Adrenal gland (tissue), 9 donors: ENCODE measurements at regions not wholly inside any gene's neighbourhood (a gene's known extent, or its start where the extent isn't known, plus 50 kb on each side); places are given as distances from the start of the nearest gene placed in this dataset.

ENCODE experiments used
- DNase-seq, 7 donors: peaks; one replicate each; pipeline ENCODE4 v3.0.0-alpha.2; 2019 to 2020
- H3K27ac ChIP-seq, 5 donors: fragments of 200-600 bp; sonication (generic) in 4 of 5; 1 replicate in 3 of 5; 2 replicates in 2 of 5; pipeline versions ENCODE4 v1.5.1 to v1.8.0; 2016 to 2020; ENCODE audit warnings: mild to moderate bottlenecking in 1 of 5
- H3K27me3 ChIP-seq: fragments of 200-600 bp; 2 replicates; pipeline ENCODE4 v1.8.0; 2021
- H3K36me3 ChIP-seq, 2 donors: fragments of 200-600 bp; replicated peaks in 1 of 2; 1 replicate in 1 of 2; 2 replicates in 1 of 2; pipeline versions ENCODE4 v1.5.1 to v1.8.0; 2018 to 2022
- H3K4me1 ChIP-seq, 2 donors: fragments of 200-600 bp; replicated peaks in 1 of 2; 1 replicate in 1 of 2; 2 replicates in 1 of 2; pipeline versions ENCODE4 v1.5.1 to v1.8.0; 2018 to 2021
- H3K4me3 ChIP-seq, 4 donors: fragments of 200-600 bp; sonication (generic) in 3 of 4; one replicate each; pipeline ENCODE4 v1.5.1; 2016 to 2018
- H3K9me3 ChIP-seq, 3 donors: fragments of 200-600 bp; sonication (generic) in 1 of 3; replicated peaks in 1 of 3; 1 replicate in 2 of 3; 2 replicates in 1 of 3; pipeline versions ENCODE4 v1.5.1 to v1.8.0; 2016 to 2021
- POLR2A ChIP-seq, 2 donors: fragments of 450-650 bp; IDR thresholded peaks; one replicate each; pipeline ENCODE4 v1.6.1; 2017; ENCODE audit warnings: antibody characterized with exemption in 2 of 2, mild to moderate bottlenecking in 2 of 2, moderate library complexity in 1 of 2
- WGBS, 4 donors: extraction: QIAGEN DNeasy Blood & Tissue Kit in 2 of 4; methylation state at CpG; one replicate each; pipeline versions ENCODE4 v1.1.5 to v1.1.7; 2013 to 2017; 5-methylcytosine and 5-hydroxymethylcytosine counted together
- intact Hi-C, 2 donors: fragments of 100-400 bp; cut with DNase I; formaldehyde crosslinking; loops; one replicate each; pipeline versions ENCODE4 v1.14.1 to v1.15.0; 2022 to 2023
- TF ChIP-seq, protein P1 (sequence below), 6 experiments: fragments of 450-650 bp in 4 of 6; fragments of 200-600 bp in 2 of 6; sonication (generic) in 1 of 6; IDR thresholded peaks; 1 replicate in 5 of 6; 2 replicates in 1 of 6; pipeline versions ENCODE4 v1.5.1 to v1.8.0; 2016 to 2021; ENCODE audit warnings: antibody characterized with exemption in 6 of 6, mild to moderate bottlenecking in 2 of 6, moderate library complexity in 1 of 6
- donor health status: healthy with polysubstance abuse.
- donor health status: Bipolar disorder and iron deficiency.
- donor health status: DM: yes; HTN: yes; CAD: no.
- donor health status: DM: no; HTN: no; CAD: no.
- donor health status: DM: no; HTN: no; CAD: no.

- intact Hi-C loops = no loop called here
- H3K27me3 ChIP-seq = no peaks in the 10 kb centered on the region
- no peak overlapping the region for H3K4me3 ChIP-seq
- H3K36me3 ChIP-seq = no peaks in the 10 kb centered on the region
- H3K4me1 ChIP-seq = no peaks in the 10 kb centered on the region
- DNase-seq = no peak
- WGBS, 4 donors = 52 to 76% (median 64%) methylated on average over 1 of the region's 1 CpG
- TF ChIP-seq, protein P1, sequence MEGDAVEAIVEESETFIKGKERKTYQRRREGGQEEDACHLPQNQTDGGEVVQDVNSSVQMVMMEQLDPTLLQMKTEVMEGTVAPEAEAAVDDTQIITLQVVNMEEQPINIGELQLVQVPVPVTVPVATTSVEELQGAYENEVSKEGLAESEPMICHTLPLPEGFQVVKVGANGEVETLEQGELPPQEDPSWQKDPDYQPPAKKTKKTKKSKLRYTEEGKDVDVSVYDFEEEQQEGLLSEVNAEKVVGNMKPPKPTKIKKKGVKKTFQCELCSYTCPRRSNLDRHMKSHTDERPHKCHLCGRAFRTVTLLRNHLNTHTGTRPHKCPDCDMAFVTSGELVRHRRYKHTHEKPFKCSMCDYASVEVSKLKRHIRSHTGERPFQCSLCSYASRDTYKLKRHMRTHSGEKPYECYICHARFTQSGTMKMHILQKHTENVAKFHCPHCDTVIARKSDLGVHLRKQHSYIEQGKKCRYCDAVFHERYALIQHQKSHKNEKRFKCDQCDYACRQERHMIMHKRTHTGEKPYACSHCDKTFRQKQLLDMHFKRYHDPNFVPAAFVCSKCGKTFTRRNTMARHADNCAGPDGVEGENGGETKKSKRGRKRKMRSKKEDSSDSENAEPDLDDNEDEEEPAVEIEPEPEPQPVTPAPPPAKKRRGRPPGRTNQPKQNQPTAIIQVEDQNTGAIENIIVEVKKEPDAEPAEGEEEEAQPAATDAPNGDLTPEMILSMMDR (IDR thresholded peaks at IDR 0.05) = no peak
- no peak for TF ChIP-seq POLR2A (IDR thresholded peaks at IDR 0.05)
- H3K27ac ChIP-seq = no peak overlapping the region
- H3K9me3 ChIP-seq = no peaks in the 10 kb centered on the region
Observed at GRCh38 chr12:90331821-90332220, 623.2 kb downstream of the CCER1 start.

GRCh38 chr12:90331262-90331661 is 622.6 kb upstream of the ATP2B1 start:
- Histone ChIP-seq H3K4me3 (no peak overlapping the region), H3K9me3 (no peaks in the 10 kb centered on the region)

DNA sequence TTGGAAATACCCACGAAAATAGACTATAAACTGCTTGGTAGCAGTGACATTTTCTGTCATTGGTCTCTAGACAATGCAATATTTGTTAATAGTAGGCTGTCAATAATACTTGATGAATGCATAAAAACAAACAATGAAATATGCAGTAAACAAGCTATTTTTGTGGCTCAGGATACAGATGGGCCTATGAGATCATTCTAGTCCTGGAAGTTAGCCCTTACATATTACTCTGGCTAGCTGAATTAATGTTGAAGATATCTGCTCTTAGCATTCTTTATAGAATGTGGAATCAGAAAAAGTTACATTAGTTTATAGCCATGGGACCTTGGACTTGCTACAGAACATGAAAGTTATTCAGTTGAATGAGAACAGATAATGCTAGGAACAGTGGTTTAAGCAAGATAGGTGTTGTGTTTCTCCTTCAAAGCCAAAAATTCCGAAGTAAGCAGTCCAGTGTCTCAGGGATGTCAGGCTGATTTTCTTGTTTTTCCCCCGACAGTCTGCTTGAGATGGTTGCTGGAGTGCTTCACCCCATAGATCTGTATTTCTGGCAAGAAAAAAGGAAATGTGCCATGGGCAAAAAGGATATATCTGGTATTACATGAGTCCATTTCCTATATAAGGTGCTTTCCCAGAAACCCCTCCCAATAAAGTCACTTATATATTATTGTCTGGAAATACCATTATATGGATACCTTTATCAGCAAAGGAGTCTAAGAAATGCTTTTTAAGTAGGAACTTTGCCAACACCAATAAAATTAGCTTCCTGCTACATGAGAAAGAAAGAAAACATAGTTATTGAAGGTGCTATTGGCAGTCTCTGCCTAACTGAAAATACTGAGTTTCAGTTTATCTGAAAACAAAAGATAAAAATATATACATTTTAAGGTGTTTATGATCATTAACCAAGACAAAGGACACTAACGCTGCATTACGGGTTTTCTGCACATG is 619.4 kb upstream of the ATP2B1 start:
- Histone ChIP-seq H3K27me3 (no peaks in the 10 kb centered on the region), H3K4me1 (no peaks in the 10 kb centered on the region), H3K9me3 (no peaks in the 10 kb centered on the region), H3K27ac (no peak overlapping the region), H3K4me3 (no peak overlapping the region), H3K36me3 (no peaks in the 10 kb centered on the region)
- no peak for TF ChIP-seq POLR2A (IDR thresholded peaks at IDR 0.05)
- TF ChIP-seq, protein P1 (IDR thresholded peaks at IDR 0.05) = no peak
- no peak for DNase-seq
- intact Hi-C loops = no loop called here
- 68 to 74% (median 71%) methylated on average over 5 of the region's 5 CpGs for WGBS, 4 donors

More at GRCh38 chr12:90331262-90331661, 622.6 kb upstream of the ATP2B1 start:
- intact Hi-C loops = no loop called here
- TF ChIP-seq POLR2A (IDR thresholded peaks at IDR 0.05) = no peak
- TF ChIP-seq, protein P1 (IDR thresholded peaks at IDR 0.05) = no peak
- Histone ChIP-seq H3K4me1 (no peaks in the 10 kb centered on the region), H3K36me3 (no peaks in the 10 kb centered on the region), H3K27me3 (no peaks in the 10 kb centered on the region), H3K27ac (no peak overlapping the region)
- peak in 2 of 7 donors; percentile 1 to 6 for DNase-seq
- WGBS, 4 donors = 76 to 81% (median 81%) methylated on average over 3 of the region's 3 CpGs

GRCh38 chr12:90323217-90323616 is 614.6 kb upstream of the ATP2B1 start:
- no peaks in the 10 kb centered on the region for H3K4me1 ChIP-seq
- TF ChIP-seq, protein P1 (IDR thresholded peaks at IDR 0.05) = no peak
- no peak for TF ChIP-seq POLR2A (IDR thresholded peaks at IDR 0.05)
- no peak for DNase-seq
- no peaks in the 10 kb centered on the region for H3K27me3 ChIP-seq
- no peak overlapping the region for H3K4me3 ChIP-seq
- no peaks in the 10 kb centered on the region for H3K9me3 ChIP-seq
- no peaks in the 10 kb centered on the region for H3K36me3 ChIP-seq
- WGBS, 4 donors = 81 to 90% (median 88%) methylated on average over 1 of the region's 1 CpG
- intact Hi-C loops = no loop called here
- no peak overlapping the region for H3K27ac ChIP-seq
